Activated naive CD4-positive, alpha-beta T cell treated with anti-CD3 and anti-CD28 coated beads for 36 hours (primary cell): ENCODE measurements at regions not wholly inside any gene's neighbourhood (a gene's known extent, or its start where the extent isn't known, plus 50 kb on each side); places are given as distances from the start of the nearest gene placed in this dataset.

Experiments used
- CTCF ChIA-PET: fragments of 350-600 bp; sonication (Branson Sonifier 250); formaldehyde crosslinking; loops from one replicate; lab custom pipeline; 2021; ENCODE audit warnings: antibody characterized with exemption; lab: Charles Lee
- DNase-seq: peaks from one replicate; pipeline ENCODE4 v3.0.0-alpha.2; 2020
- H3K27ac Mint-ChIP-seq: one replicate; pipeline ENCODE4 v1.8.0; 2021; ENCODE audit warnings: mild to moderate bottlenecking, mixed read lengths
- H3K27me3 Mint-ChIP-seq: one replicate; pipeline ENCODE4 v1.8.0; 2021; ENCODE audit warnings: low read depth, mixed read lengths
- H3K36me3 Mint-ChIP-seq: one replicate; pipeline ENCODE4 v1.8.0; 2021; ENCODE audit warnings: low read depth, mixed read lengths
- H3K4me1 Mint-ChIP-seq: one replicate; pipeline ENCODE4 v1.8.0; 2021; ENCODE audit warnings: low read depth, mixed read lengths
- H3K4me3 Mint-ChIP-seq: one replicate; pipeline ENCODE4 v1.8.0; 2021; ENCODE audit warnings: mild to moderate bottlenecking, moderate library complexity, mixed read lengths
- H3K9me3 Mint-ChIP-seq: one replicate; pipeline ENCODE4 v1.8.0; 2021; ENCODE audit warnings: mixed read lengths
- intact Hi-C: fragments of 100-400 bp; cut with micrococcal nuclease; formaldehyde crosslinking; loops from one replicate; pipeline ENCODE4 v1.15.1; 2023

GRCh38 chr13:34210341-34210740 lies 392.4 kb downstream of the RFC3 start:
- peaks cover 2% of the 10 kb centered on the region for H3K9me3 Mint-ChIP-seq
- no peaks in the 10 kb centered on the region for H3K4me1 Mint-ChIP-seq
- H3K36me3 Mint-ChIP-seq, result no peaks in the 10 kb centered on the region
- CTCF ChIA-PET, result no interaction called here
- no peak overlapping the region for H3K27ac Mint-ChIP-seq
- intact Hi-C loops, result no loop called here
- H3K27me3 Mint-ChIP-seq, result peaks cover 5% of the 10 kb centered on the region
- H3K4me3 Mint-ChIP-seq, result no peak overlapping the region
- DNase-seq, result no peak

- no peaks in the 10 kb centered on the region for H3K27me3 Mint-ChIP-seq
- no peak overlapping the region for H3K27ac Mint-ChIP-seq
- no peaks in the 10 kb centered on the region for H3K4me1 Mint-ChIP-seq
- DNase-seq, result no peak
- no peak overlapping the region for H3K4me3 Mint-ChIP-seq
- no peaks in the 10 kb centered on the region for H3K36me3 Mint-ChIP-seq
- H3K9me3 Mint-ChIP-seq, result peaks cover 2% of the 10 kb centered on the region
- CTCF ChIA-PET, result no interaction called here
- intact Hi-C loops, result no loop called here
Measured at GRCh38 chr13:34214686-34215085, 396.7 kb downstream of the RFC3 start.

GRCh38 chr13:34216256-34216655 lies 398.3 kb downstream of the RFC3 start:
- CTCF ChIA-PET, result no interaction called here
- no peaks in the 10 kb centered on the region for H3K27me3 Mint-ChIP-seq
- no peaks in the 10 kb centered on the region for H3K4me1 Mint-ChIP-seq
- H3K27ac Mint-ChIP-seq, result no peak overlapping the region
- H3K4me3 Mint-ChIP-seq, result no peak overlapping the region
- DNase-seq, result no peak
- no peaks in the 10 kb centered on the region for H3K36me3 Mint-ChIP-seq
- H3K9me3 Mint-ChIP-seq, result no peaks in the 10 kb centered on the region
- intact Hi-C loops, result no loop called here

- Mint-ChIP-seq H3K36me3 (no peaks in the 10 kb centered on the region), H3K9me3 (no peaks in the 10 kb centered on the region), H3K27ac (no peak overlapping the region), H3K4me1 (no peaks in the 10 kb centered on the region), H3K4me3 (no peak overlapping the region), H3K27me3 (no peaks in the 10 kb centered on the region)
- intact Hi-C loops, result no loop called here
- CTCF ChIA-PET, result no interaction called here
- DNase-seq, result no peak
Measured at GRCh38 chr13:34217343-34218025, 399.5 kb downstream of the RFC3 start.

GRCh38 chr13:34223984-34224383 lies 406.0 kb downstream of the RFC3 start:
- no peaks in the 10 kb centered on the region for H3K9me3 Mint-ChIP-seq
- H3K27ac Mint-ChIP-seq, result no peak overlapping the region
- H3K36me3 Mint-ChIP-seq, result no peaks in the 10 kb centered on the region
- H3K27me3 Mint-ChIP-seq, result no peaks in the 10 kb centered on the region
- DNase-seq, result no peak
- no peaks in the 10 kb centered on the region for H3K4me1 Mint-ChIP-seq
- no peak overlapping the region for H3K4me3 Mint-ChIP-seq
- CTCF ChIA-PET, result no interaction called here
- intact Hi-C loops, result no loop called here

- H3K4me1 Mint-ChIP-seq, result no peaks in the 10 kb centered on the region
- H3K36me3 Mint-ChIP-seq, result no peaks in the 10 kb centered on the region
- peaks cover 2% of the 10 kb centered on the region for H3K9me3 Mint-ChIP-seq
- intact Hi-C loops, result no loop called here
- no peak overlapping the region for H3K27ac Mint-ChIP-seq
- DNase-seq, result no peak
- no peaks in the 10 kb centered on the region for H3K27me3 Mint-ChIP-seq
- no peak overlapping the region for H3K4me3 Mint-ChIP-seq
- CTCF ChIA-PET, result no interaction called here
Measured at GRCh38 chr13:34224877-34225276, 406.9 kb downstream of the RFC3 start.

GRCh38 chr13:34230271-34230670 lies 412.3 kb downstream of the RFC3 start:
- intact Hi-C loops, result no loop called here
- H3K36me3 Mint-ChIP-seq, result peaks cover 2% of the 10 kb centered on the region
- no peaks in the 10 kb centered on the region for H3K27me3 Mint-ChIP-seq
- peaks cover 11% of the 10 kb centered on the region for H3K9me3 Mint-ChIP-seq
- H3K27ac Mint-ChIP-seq, result no peak overlapping the region
- no peaks in the 10 kb centered on the region for H3K4me1 Mint-ChIP-seq
- CTCF ChIA-PET, result no interaction called here
- H3K4me3 Mint-ChIP-seq, result no peak overlapping the region
- DNase-seq, result no peak

GRCh38 chr13:34241332-34241731 lies 423.4 kb downstream of the RFC3 start:
- H3K27ac Mint-ChIP-seq, result no peak overlapping the region
- peaks cover 5% of the 10 kb centered on the region for H3K9me3 Mint-ChIP-seq
- no peak overlapping the region for H3K4me3 Mint-ChIP-seq
- DNase-seq, result no peak
- intact Hi-C loops, result no loop called here
- CTCF ChIA-PET, result no interaction called here
- H3K27me3 Mint-ChIP-seq, result no peaks in the 10 kb centered on the region
- no peaks in the 10 kb centered on the region for H3K36me3 Mint-ChIP-seq
- H3K4me1 Mint-ChIP-seq, result no peaks in the 10 kb centered on the region

GRCh38 chr13:34243403-34243802 lies 425.5 kb downstream of the RFC3 start:
- intact Hi-C loops, result no loop called here
- Mint-ChIP-seq H3K9me3 (peaks cover 2% of the 10 kb centered on the region), H3K4me1 (no peaks in the 10 kb centered on the region), H3K36me3 (no peaks in the 10 kb centered on the region), H3K27ac (no peak overlapping the region), H3K27me3 (no peaks in the 10 kb centered on the region), H3K4me3 (no peak overlapping the region)
- CTCF ChIA-PET, result no interaction called here
- no peak for DNase-seq

- Mint-ChIP-seq H3K4me3 (no peak overlapping the region), H3K9me3 (no peaks in the 10 kb centered on the region), H3K27ac (no peak overlapping the region), H3K4me1 (no peaks in the 10 kb centered on the region), H3K36me3 (no peaks in the 10 kb centered on the region), H3K27me3 (no peaks in the 10 kb centered on the region)
- CTCF ChIA-PET, result no interaction called here
- intact Hi-C loops, result no loop called here
- DNase-seq, result no peak
Measured at GRCh38 chr13:34246511-34246910, 428.6 kb downstream of the RFC3 start.

- CTCF ChIA-PET, result no interaction called here
- Mint-ChIP-seq H3K27ac (no peak overlapping the region), H3K36me3 (no peaks in the 10 kb centered on the region), H3K27me3 (no peaks in the 10 kb centered on the region), H3K4me1 (no peaks in the 10 kb centered on the region), H3K4me3 (no peak overlapping the region), H3K9me3 (no peaks in the 10 kb centered on the region)
- no peak for DNase-seq
- intact Hi-C loops, result no loop called here
Measured at GRCh38 chr13:34247596-34247995, 429.6 kb downstream of the RFC3 start.

- no peak for DNase-seq
- Mint-ChIP-seq H3K27ac (no peak overlapping the region), H3K36me3 (no peaks in the 10 kb centered on the region), H3K9me3 (peaks cover 4% of the 10 kb centered on the region), H3K4me1 (no peaks in the 10 kb centered on the region), H3K27me3 (no peaks in the 10 kb centered on the region), H3K4me3 (no peak overlapping the region)
- CTCF ChIA-PET, result no interaction called here
- intact Hi-C loops, result no loop called here
Measured at GRCh38 chr13:34249546-34250039, 431.6 kb downstream of the RFC3 start.

GRCh38 chr13:34250151-34250670 lies 432.3 kb downstream of the RFC3 start:
- Mint-ChIP-seq H3K4me1 (no peaks in the 10 kb centered on the region), H3K27me3 (no peaks in the 10 kb centered on the region), H3K4me3 (no peak overlapping the region), H3K9me3 (peaks cover 4% of the 10 kb centered on the region), H3K36me3 (no peaks in the 10 kb centered on the region), H3K27ac (no peak overlapping the region)
- CTCF ChIA-PET, result no interaction called here
- intact Hi-C loops, result no loop called here
- DNase-seq, result no peak
